SU-DHL-6 (cell line): ENCODE measurements at regions not wholly inside any gene's neighbourhood (a gene's known extent, or its start where the extent isn't known, plus 50 kb on each side); places are given as distances from the start of the nearest gene placed in this dataset.

Experiments used
- H2AFZ ChIP-seq: fragments of 200-600 bp; sonication (generic); 2 replicates; pipeline ENCODE4 v1.6.1; 2014; ENCODE audit warnings: low read depth, mild to moderate bottlenecking, moderate library complexity, mixed read lengths, antibody characterized with exemption, low read length; ENCODE audit not compliant: severe bottlenecking
- H3F3A ChIP-seq: fragments of 200-600 bp; shearing (Covaris generic); 2 replicates; pipeline ENCODE4 v1.6.0; 2016; ENCODE audit warnings: antibody characterized with exemption, mild to moderate bottlenecking; ENCODE audit not compliant: insufficient read depth
- H3K27ac ChIP-seq: fragments of 200-600 bp; sonication (generic); 2 replicates; pipeline ENCODE4 v1.5.1; 2016; ENCODE audit warnings: low read depth, mild to moderate bottlenecking, low read length, moderate library complexity, mixed read lengths
- H3K27me3 ChIP-seq: fragments of 200-600 bp; sonication (generic), shearing (Covaris generic); 2 replicates; pipeline ENCODE4 v1.6.0; 2014; ENCODE audit warnings: mild to moderate bottlenecking, low read length
- H3K36me3 ChIP-seq: fragments of 200-600 bp; sonication (generic); 2 replicates; pipeline ENCODE4 v1.6.1; 2014; ENCODE audit warnings: mild to moderate bottlenecking, low read length, mixed read lengths
- H3K4me2 ChIP-seq: fragments of 300-600, 200-600 bp; shearing (Covaris generic), sonication (generic); 2 replicates; pipeline ENCODE4 v1.6.0; 2014; ENCODE audit warnings: low read length, low read depth, mild to moderate bottlenecking; ENCODE audit not compliant: poor library complexity, severe bottlenecking
- H3K4me3 ChIP-seq: fragments of 200-600 bp; sonication (generic); 2 replicates; pipeline ENCODE4 v1.5.1; 2014; ENCODE audit warnings: antibody characterized with exemption, low read length, mild to moderate bottlenecking, mixed read lengths; ENCODE audit not compliant: insufficient read depth, poor library complexity, severe bottlenecking
- H3K79me2 ChIP-seq: fragments of 200-600 bp; sonication (generic); 2 replicates; pipeline ENCODE4 v1.6.1; 2014; ENCODE audit warnings: mild to moderate bottlenecking, low read length, moderate library complexity; ENCODE audit not compliant: insufficient read depth
- H3K9ac ChIP-seq: fragments of 200-600 bp; sonication (generic); 2 replicates; pipeline ENCODE4 v1.7.0; 2014; ENCODE audit warnings: mild to moderate bottlenecking, low read length
- H3K9me2 ChIP-seq: fragments of 200-600 bp; sonication (generic); replicated peaks from 2 replicates; pipeline ENCODE4 v1.6.1; 2014; ENCODE audit warnings: low read length; ENCODE audit not compliant: insufficient read depth
- H3K9me3 ChIP-seq: fragments of 200-600 bp; sonication (generic); 2 replicates; pipeline ENCODE4 v1.6.1; 2014; ENCODE audit warnings: low read length, mixed read lengths; ENCODE audit not compliant: insufficient read depth
- H4K20me1 ChIP-seq: fragments of 200-600 bp; sonication (generic); 2 replicates; pipeline ENCODE4 v1.6.1; 2014; ENCODE audit warnings: low read depth, mild to moderate bottlenecking, antibody characterized with exemption, low read length, moderate library complexity, mixed read lengths
- CTCF ChIP-seq: fragments of 200-600 bp; sonication (generic); IDR thresholded peaks from one replicate; pipeline ENCODE4 v1.5.1; 2017; ENCODE audit warnings: antibody characterized with exemption, mild to moderate bottlenecking, low read length, moderate library complexity; ENCODE audit not compliant: insufficient read depth, poor library complexity, severe bottlenecking
- EZH2phosphoT487 ChIP-seq: fragments of 200-600 bp; sonication (generic), shearing (Covaris generic); conservative IDR thresholded peaks from 2 replicates; pipeline ENCODE4 v1.6.1; 2018; ENCODE audit warnings: mild to moderate bottlenecking, antibody characterized with exemption, low read length, moderate library complexity, mixed read lengths

- Histone ChIP-seq H3K4me3 (no peak overlapping the region), H3K9ac (no peak overlapping the region), H3K27me3 (no peaks in the 10 kb centered on the region), H4K20me1 (no peaks in the 10 kb centered on the region), H3K9me2 (no peaks in the 10 kb centered on the region), H3K79me2 (no peaks in the 10 kb centered on the region), H3K4me2 (no peak overlapping the region), H2AFZ (no peak overlapping the region), H3K9me3 (no peaks in the 10 kb centered on the region), H3F3A (no peaks in the 10 kb centered on the region), H3K27ac (no peak overlapping the region), H3K36me3 (no peaks in the 10 kb centered on the region)
- no peak for TF ChIP-seq EZH2phosphoT487
- TF ChIP-seq CTCF, result no peak
Measured at GRCh38 chr11:134559602-134559962, 147.5 kb upstream of the B3GAT1 start.

DNA sequence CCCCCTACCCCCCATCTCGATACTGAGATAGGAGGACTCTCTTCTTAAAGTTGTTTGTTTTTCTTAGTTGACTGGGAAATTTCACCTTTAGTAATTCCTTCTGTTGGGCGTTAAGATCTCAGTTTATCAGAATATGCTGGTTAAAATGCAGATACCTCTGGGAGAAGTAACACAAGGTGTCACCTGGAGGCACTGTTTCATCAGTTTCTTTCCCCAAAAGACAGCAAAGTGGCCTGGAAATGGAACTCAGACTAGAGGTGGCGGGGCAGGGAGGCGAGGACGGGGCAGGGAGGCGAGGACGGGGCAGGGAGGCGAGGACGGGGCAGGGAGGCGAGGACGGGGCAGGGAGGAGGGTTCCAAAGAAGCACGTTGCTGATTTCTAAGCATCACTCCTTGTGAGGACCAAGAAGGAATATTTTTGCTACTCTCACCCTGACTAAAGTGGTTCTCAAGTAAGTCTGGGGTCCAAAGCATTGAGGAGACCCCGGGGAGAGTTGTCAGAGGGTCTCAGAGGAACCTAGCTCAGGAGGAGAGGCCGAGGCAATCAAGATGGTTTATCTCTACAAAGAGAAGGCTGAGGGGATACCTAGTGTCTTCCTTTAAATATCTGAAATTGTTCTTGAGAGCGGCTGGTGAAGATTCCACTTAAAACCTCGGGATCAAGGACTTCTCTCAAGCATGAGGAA is 147.0 kb upstream of the B3GAT1 start:
- H3F3A ChIP-seq, result no peaks in the 10 kb centered on the region
- no peaks in the 10 kb centered on the region for H3K36me3 ChIP-seq

DNA sequence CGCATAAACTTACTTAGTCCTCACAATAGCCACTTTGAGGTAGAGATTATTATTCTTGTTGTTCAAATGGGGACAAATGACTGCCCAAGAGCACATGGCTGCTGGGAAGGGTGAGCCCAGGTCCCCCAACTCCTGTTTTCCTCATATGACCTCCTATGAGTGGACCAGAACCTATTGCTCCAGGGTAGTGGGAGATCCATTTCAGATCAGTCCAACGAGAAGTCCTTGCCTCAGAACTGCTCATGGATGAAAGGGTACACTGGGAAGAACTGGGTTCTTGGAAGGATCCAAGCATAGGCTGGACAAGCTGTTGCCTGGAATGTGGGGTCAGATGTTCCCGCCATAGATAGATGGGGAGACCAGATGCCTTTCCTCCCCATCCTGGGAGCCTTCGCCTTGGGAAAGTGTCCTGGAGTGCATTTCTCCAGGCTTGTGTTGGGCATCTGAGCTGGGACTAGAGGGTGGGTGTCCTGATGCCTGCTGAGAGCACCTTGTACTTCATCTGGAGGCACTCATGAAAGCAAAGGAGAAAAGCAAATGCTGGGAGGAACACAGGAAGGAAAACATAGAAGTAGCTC is 146.3 kb upstream of the B3GAT1 start:
- H3K27me3 ChIP-seq, result no peaks in the 10 kb centered on the region
- H4K20me1 ChIP-seq, result no peaks in the 10 kb centered on the region
- H3K4me3 ChIP-seq, result no peak overlapping the region
- H3K79me2 ChIP-seq, result no peaks in the 10 kb centered on the region
- no peak overlapping the region for H3K9ac ChIP-seq
- H3F3A ChIP-seq, result no peaks in the 10 kb centered on the region
- no peaks in the 10 kb centered on the region for H3K9me2 ChIP-seq
- H3K27ac ChIP-seq, result no peak overlapping the region
- no peak overlapping the region for H3K4me2 ChIP-seq
- H2AFZ ChIP-seq, result no peak overlapping the region
- no peak for TF ChIP-seq CTCF
- TF ChIP-seq EZH2phosphoT487, result no peak
- no peaks in the 10 kb centered on the region for H3K9me3 ChIP-seq
- no peaks in the 10 kb centered on the region for H3K36me3 ChIP-seq

More for the DNA sequence above, 147.0 kb upstream of the B3GAT1 start:
- no peaks in the 10 kb centered on the region for H4K20me1 ChIP-seq
- no peak overlapping the region for H3K4me3 ChIP-seq
- no peak overlapping the region for H3K4me2 ChIP-seq
- H3K79me2 ChIP-seq, result no peaks in the 10 kb centered on the region
- no peaks in the 10 kb centered on the region for H3K27me3 ChIP-seq
- no peaks in the 10 kb centered on the region for H3K9me2 ChIP-seq
- H3K9ac ChIP-seq, result no peak overlapping the region
- no peak overlapping the region for H3K27ac ChIP-seq
- no peak for TF ChIP-seq EZH2phosphoT487
- no peak for TF ChIP-seq CTCF
- no peaks in the 10 kb centered on the region for H3K9me3 ChIP-seq
- H2AFZ ChIP-seq, result no peak overlapping the region
